RPMI8226 (cell line): ENCODE measurements at regions not wholly inside any gene's neighbourhood (a gene's known extent, or its start where the extent isn't known, plus 50 kb on each side); places are given as distances from the start of the nearest gene placed in this dataset.
A peak's percentile ranks its signal among the peaks of the same experiment; 100 is the strongest.
"Not testable (repeated sequence)": the region's sequence is repeated elsewhere in the genome, so short reads cannot be mapped to it uniquely, and the experiment has no call there.

Source experiments
- DNase-seq: peaks from one replicate; pipeline ENCODE4 v3.0.0-alpha.2; 2015

DNA sequence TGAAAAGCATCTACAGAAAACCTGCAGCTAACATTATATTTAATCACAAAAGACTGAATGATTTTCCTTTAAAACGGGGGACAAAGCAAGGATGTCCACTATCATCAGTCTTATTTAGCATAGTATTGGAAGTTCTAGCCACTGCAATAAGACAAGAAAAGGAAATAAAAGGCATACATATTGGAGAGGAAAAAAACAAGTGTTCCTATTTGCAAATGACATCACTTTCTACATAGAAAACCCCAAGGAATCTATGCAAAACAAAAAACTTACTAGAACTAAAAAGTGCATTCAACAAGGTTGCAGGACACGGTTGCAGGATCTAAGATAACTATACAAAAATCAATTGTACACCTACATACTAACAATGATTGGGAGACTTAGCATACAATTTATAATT lies 101.6 kb upstream of the MEF2A start:
- DNase-seq: no peak

GRCh38 chr15:99466701-99467337 lies 99.0 kb upstream of the MEF2A start:
- no peak for DNase-seq

DNA sequence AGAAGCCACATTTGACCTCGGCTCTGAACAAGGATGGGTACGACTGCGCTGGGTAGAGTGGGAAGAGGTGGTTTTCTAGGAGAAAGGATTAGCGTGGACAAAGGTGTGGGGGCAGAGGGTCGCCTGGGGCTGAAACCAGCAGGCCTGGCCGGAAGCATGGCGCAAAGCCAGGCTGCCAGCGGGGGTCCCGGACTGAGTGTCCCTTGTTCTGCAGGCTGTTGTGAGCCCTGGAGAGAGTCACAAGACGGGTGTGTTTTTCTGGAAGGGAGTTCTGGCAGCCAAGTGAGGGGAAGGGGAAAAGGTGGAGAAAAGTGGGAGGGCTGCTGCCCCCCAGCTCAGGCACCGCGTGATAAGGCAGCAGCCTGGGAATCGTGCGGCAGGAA lies 98.5 kb upstream of the MEF2A start:
- no peak for DNase-seq

- DNase-seq: no peak
These were observed 97.8 kb upstream of the MEF2A start for GRCh38 chr15:99467853-99468464.

DNA sequence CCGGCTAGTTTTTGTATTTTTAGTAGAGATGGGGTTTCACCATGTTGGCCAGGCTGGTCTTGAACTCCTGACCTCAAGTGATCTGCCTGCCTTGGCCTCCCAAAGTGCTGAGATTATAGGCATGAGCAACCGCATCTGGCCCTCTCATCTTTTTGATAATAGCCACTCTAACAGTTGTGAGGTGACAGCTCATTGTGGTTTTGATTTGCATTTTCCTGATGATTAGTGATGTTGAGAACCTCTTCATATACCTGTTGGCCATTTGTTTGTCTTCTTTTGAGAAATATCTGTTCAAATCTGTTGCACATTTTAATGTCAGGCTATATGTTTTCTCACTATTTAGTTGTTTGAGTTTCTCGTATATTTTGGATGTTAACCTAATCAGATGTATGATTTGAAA lies 95.6 kb upstream of the MEF2A start:
- DNase-seq: not testable (repeated sequence)

DNA sequence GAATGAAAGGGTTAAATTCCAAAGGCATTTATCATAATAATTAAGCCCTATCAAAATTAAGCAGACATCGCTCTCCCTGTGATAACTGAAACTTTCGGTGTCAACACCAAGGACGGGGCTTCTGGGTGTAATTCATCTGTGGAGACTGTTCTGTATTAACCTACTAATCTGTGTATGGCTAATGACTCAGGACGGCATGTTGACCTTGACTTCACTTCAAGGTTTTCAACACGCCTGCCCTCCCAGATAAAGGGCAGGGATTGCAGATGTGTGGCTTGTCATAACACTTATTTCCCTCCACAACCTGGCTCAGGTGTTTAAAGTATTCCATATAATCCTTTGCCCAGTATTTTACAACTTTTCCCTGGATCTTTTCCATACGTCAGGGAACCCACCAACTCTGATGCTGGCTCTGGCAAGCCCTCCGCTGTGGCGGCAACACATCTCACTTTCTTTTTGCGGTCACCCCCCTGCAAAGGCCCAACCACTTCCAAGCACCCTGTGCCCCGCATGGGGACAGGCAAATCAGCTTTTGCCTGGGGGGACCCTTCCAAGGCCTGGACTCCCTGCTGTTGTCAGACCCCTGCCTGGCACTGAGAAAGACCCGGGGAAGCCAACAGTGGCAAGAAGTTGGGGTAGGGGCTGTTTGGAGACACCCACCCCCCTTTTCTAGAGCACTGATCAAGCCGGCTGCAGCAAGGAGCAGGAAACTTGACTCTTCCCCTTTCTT lies 93.2 kb upstream of the MEF2A start:
- DNase-seq: no peak

DNA sequence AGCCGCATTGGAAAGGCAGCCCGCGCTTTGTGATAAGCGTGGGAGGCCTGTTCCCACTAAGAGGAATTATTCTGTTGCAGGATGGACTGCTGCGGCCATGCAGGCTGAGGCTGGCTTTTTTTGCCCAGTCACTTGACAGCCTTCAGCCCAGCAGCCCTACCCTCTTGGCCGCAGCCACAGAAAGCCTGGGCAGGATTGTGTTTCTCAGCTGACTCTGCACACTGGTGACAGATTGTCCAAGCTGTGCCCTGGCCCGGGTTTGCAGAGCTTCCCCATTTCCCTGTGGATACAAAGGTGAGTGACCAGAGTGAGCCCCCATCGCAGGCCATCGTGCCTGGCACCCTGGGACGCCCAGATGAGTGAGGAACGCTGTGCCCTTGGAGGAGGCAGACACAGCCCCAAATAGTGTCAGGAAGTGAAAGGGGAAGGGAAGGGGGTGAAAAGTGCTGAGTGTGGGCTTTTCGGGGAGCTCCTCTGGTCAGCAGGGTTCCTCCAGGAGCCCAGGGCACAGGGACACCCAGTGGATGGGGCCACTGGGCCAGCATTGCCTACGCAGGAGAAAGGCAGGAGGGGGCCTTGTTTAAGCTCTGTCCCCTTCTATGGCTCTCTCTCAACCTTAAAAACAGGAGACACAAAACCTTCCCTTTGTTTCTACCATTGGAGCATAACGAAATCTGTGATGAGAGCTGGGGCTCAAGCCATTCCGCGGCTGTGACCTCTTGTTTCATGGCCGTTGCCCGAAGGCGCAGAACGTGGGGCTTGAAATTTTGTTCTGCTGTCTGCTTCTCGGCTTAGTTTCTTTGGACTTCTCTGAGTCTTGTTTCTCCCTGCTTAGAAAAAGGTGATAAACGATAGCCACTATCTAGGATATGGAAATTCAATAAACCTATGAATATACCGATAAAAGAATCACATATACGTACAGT lies 91.5 kb upstream of the MEF2A start:
- DNase-seq: peak; percentile 37

- no peak for DNase-seq
These were observed 90.7 kb upstream of the MEF2A start for GRCh38 chr15:99474909-99475753.

DNA sequence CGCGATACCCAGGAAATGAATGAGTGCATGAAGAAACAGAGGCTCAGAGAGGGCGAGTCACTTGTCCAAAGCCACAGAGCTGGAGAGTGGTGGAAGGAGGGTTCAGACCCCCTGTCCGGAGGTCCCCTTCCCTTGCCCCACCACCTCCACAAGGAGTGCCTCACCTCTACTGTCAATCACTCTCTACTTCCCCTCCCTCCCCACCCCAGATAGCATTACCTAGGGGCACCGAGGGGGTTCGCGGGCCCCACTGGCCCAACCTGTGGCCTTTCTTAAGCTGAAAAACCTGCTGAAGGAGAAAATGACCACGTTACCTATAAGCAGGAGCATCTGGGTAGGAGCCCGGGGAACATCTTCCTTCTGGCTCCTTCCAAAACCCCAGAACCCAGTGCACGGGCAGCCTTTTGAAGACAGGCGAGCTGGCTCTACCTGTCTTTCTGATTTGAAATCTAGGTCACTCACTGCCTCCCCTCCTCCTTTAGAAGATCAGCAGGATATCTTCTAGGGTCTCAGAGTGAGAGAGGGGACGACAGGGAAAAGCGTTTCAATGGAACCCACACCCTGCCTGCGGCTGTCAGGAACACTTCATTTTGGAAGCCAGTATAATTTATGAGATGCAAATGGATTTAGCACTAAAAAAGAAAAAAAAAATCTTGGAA lies 89.9 kb upstream of the MEF2A start:
- no peak for DNase-seq

DNA sequence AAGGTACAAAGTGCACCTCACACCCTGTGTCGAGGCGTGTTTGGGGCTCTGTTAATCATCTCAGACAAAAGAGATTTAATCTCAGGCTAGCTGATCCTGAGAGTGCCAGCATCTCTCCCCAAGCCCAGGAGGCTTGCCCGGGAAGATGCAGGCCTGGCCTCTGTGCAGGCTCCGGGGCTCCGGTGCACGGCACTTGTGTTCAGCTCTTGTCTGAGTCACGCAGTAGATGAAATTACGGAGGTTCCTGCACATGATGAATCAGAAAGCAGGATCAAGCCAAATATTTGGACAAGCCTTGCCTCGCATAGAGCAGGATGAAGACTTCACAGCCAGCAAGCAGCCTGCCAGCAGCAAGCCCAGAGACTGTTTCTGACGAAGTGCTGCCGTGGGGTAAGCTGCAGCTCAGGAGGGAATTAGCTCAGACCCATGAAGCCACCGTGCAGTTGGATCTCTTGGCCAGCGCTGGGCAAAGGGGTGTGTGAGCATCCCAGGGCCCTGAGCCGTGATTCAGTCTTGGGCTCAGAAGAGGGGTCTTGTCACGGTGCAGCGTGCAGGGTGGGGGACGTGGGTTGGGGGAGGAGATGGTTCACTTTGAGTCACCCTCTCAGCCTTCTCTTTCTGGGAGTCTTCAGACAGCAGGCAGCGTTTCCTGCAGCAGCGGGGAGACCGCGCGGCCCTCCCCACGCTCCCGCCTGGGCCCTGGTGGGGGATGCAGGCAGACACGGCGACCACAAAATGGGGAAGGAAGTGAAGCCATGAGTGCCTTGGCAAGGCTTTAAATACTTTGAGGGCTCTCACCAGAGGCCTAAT lies 89.2 kb upstream of the MEF2A start:
- peak; percentile 46 for DNase-seq

- peak; percentile 65 for DNase-seq
These were observed 87.9 kb upstream of the MEF2A start for GRCh38 chr15:99477791-99478471.

GRCh38 chr15:99478977-99479376 lies 86.8 kb upstream of the MEF2A start:
- no peak for DNase-seq

DNA sequence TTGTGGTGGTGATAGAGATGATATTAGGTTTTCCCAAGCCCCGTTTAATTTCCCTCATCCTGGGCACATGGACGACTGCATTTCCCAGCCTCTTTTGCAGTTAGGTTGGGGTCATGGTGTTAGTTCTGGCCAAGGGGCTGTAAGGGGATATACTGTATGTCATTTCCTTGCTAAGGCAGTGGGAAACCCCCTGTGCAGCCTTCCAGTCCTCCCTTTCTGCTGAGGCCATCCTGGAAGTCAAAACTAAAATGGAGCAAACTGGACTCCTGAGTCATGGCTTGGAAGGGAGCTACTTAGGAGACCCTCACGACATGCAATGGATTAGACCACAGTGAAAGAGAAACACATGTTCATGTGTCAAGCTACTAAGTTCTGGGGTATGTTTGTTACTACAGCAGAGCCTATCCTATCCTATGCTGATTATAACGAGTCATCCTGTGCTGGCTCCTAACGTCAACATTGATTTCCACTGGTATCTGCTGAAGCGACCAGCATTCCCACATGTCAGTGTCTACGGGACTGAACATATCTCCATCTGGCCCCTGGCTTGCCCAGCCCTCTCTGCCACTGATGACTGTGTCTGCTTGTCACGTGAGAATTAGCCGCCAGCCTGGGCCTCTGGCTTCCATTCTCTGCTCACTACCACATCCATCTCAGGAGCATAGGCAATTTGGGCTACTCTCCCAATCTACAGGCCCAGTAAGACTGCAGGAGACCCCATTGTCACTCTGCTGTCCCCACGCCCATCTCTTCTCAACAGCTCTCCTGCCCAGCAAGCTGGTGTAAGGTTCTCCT lies 85.6 kb upstream of the MEF2A start:
- DNase-seq: no peak

DNA sequence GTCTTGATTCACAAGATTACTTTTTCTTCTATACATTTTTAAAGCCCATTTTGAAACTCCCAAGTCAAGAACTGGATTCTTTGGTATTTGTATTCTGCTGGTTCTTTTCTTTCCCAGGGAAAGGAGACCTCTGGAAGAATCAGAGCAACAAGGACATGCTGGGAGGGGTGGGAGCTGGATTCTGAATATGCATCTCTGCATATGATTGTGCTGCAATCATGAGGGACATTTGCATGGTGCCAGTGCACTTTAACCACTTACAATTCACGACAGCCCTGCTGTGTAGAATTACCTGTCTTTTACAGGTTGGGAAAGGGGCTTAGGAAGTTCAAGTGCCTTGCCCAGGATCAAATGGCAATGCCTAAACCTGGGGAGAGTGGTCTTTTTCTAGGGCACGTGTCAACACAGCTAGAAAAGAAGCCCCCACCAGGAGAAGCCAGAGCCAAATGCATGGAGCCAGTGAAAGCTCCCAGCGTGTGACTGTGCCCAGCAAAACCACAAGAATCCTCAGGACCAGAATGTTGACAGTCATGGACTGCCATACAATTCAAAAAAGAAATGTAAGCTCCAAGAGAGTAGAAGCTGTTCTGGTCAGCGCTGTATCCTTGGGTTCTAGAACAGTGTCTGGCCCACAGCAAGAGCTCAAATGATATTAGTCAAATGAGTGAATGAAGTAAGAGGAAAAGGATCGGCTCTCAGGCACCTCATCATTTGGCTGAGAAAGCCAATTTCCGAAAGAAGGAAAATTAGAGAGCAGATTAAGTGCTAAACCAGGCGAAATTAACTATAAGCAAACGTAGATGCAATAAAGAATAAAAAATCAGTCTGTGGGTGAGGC lies 84.5 kb upstream of the MEF2A start:
- no peak for DNase-seq

GRCh38 chr15:99481951-99482230 lies 83.9 kb upstream of the MEF2A start:
- no peak for DNase-seq

DNA sequence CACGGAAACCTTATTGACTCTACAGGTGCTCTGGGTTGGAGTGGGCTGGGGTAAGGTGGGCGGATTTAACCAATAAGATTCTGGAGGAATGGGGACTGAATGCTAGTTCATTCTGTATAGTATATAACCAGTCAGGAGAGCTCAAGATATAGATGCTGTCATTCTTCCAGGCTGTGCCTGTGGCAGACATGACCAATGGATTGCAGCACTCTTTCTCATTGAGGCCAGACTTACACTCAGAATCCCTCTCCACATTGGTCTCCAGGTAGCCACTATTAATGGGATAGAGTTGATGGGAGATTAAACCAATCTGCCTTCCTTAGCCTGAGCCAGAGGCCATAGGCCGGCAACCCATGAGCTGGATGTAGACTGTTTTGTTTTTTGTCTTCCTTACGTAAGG lies 82.8 kb upstream of the MEF2A start:
- DNase-seq: no peak

- DNase-seq: no peak
These were observed 80.4 kb upstream of the MEF2A start for GRCh38 chr15:99485153-99485961.

DNA sequence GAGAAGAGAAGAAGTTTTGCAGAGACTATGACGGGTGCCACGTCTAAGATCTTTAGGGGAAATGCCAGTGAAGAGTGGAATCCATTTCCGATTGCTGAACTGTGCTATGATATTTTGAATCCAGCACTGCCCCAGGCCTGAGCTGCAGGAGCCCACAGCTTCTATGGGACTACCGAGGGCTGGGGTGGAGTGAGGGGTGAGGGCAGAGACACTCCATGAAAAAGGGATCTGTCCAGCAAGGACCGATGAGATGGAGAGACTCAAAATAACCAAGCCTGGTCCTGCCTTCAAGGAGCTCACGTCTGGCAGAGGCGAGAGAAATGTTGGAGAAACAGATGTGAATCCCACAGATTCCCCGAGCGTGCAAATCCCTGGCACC lies 79.8 kb upstream of the MEF2A start:
- DNase-seq: no peak
